ENCODE measurements at regions not wholly inside any gene's neighbourhood (a gene's known extent, or its start where the extent isn't known, plus 50 kb on each side); places are given as distances from the start of the nearest gene placed in this dataset.

DNA sequence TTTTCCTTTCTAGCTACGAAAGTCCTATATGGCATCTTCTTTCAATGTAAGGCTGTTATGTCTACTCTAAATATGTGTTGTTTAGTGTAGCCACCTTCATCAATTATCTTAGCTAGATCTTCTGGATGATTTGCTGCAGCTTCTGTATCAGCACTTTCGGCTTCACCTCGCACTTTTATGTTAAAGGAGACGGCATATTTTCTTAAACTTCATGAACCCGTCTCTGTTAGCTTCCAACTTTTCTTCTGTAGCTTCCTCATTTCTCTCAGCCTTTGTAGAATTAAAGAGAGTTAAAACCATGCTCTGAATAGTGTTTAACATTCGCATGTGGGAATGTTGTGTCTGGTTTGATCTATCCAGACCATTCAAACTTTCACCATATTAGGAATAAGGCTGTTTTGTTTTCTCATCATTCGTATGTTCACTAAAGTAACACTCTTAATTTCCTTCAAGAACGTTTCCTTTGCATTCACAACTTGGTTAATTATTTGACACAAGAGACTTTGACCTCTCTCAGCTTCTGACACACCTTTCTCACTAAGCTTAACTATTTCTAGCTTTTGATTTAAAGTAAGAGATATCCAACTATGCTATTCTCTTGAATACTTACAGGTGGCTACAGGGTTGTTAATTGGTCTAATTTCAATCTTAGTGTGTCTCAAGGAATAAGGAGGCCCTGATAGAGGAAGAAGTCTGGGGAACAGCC, 476.8 kb downstream of the GABRG1 start:
- DNase-seq (ENCODE audit: low spot score in 2 of 2), result no peak
- Histone ChIP-seq H3K4me1 (no peaks in the 10 kb centered on the region), H3K9me3 (no peaks in the 10 kb centered on the region), H3K27me3 (no peaks in the 10 kb centered on the region), H3K4me3 (no peak overlapping the region), H3K27ac (no peak overlapping the region), H3K36me3 (no peaks in the 10 kb centered on the region)
- intact Hi-C loops (cut with DNase I), result no loop called here
- TF ChIP-seq CTCF (IDR thresholded peaks at IDR 0.05), result no peak

DNA sequence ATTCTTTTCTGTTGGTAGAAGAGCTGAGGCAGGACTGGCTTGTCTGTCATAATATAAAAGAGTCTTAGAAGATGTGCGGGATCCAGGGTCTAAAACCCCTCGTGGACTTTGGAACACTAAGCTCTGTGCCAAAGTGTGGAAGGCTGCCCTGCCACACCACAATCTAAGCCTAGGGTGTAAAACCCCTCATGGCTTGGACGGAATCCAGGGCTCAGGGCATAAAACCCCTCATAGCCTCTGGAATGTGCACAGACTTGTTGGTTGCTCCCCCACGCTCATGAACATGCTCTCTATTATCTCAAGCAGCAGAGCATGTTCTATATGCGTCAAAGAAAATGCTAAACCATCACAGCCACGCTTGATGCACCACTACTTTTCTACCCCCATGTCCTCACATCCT, 483.6 kb downstream of the GABRG1 start:
- H3K27ac ChIP-seq, result no peak overlapping the region
- TF ChIP-seq CTCF (IDR thresholded peaks at IDR 0.05), result no peak
- no peaks in the 10 kb centered on the region for H3K4me1 ChIP-seq
- H3K36me3 ChIP-seq, result no peaks in the 10 kb centered on the region
- H3K4me3 ChIP-seq, result no peak overlapping the region
- H3K9me3 ChIP-seq, result no peaks in the 10 kb centered on the region
- intact Hi-C loops (cut with DNase I), result no loop called here
- no peak for DNase-seq (ENCODE audit: low spot score in 2 of 2)
- H3K27me3 ChIP-seq, result no peaks in the 10 kb centered on the region

GRCh38 chr4:45638641-45639040, 485.2 kb downstream of the GABRG1 start:
- Histone ChIP-seq H3K27me3 (no peaks in the 10 kb centered on the region), H3K9me3 (no peaks in the 10 kb centered on the region), H3K4me1 (no peaks in the 10 kb centered on the region), H3K36me3 (no peaks in the 10 kb centered on the region), H3K4me3 (no peak overlapping the region), H3K27ac (no peak overlapping the region)
- TF ChIP-seq CTCF (IDR thresholded peaks at IDR 0.05), result no peak
- no peak for DNase-seq (ENCODE audit: low spot score in 2 of 2)
- intact Hi-C loops (cut with DNase I), result no loop called here

GRCh38 chr4:45636175-45636574, 487.7 kb downstream of the GABRG1 start:
- DNase-seq (ENCODE audit: low spot score in 2 of 2), result no peak
- Histone ChIP-seq H3K27ac (no peak overlapping the region), H3K36me3 (no peaks in the 10 kb centered on the region), H3K4me1 (no peaks in the 10 kb centered on the region), H3K9me3 (no peaks in the 10 kb centered on the region), H3K4me3 (no peak overlapping the region), H3K27me3 (no peaks in the 10 kb centered on the region)
- intact Hi-C loops (cut with DNase I), result no loop called here
- no peak for TF ChIP-seq CTCF (IDR thresholded peaks at IDR 0.05)

DNA sequence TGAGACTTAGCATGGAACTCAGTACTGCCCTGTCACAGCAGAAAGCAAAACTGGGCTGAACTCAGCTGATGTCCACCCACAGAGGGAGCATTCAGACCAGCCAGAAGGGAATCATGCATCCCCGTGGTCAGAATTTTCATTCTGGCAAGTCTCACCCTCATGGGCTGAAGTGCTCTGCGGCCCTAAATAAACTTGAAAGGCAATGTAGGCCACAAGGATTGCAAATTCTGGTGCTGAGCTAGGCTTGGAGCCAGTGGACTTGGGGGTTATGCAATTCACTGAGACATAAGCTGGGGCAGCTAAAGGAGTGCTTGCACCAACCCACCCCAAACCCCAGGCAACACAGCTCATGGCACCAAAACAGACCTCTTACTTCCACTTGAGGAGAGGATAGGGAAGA, 494.1 kb downstream of the GABRG1 start:
- Histone ChIP-seq H3K9me3 (no peaks in the 10 kb centered on the region), H3K27ac (no peak overlapping the region), H3K4me3 (no peak overlapping the region), H3K36me3 (no peaks in the 10 kb centered on the region), H3K27me3 (no peaks in the 10 kb centered on the region), H3K4me1 (no peaks in the 10 kb centered on the region)
- intact Hi-C loops (cut with DNase I), result no loop called here
- TF ChIP-seq CTCF (IDR thresholded peaks at IDR 0.05), result no peak
- DNase-seq (ENCODE audit: low spot score in 2 of 2), result no peak

- TF ChIP-seq CTCF (IDR thresholded peaks at IDR 0.05), result no peak
- Histone ChIP-seq H3K36me3 (no peaks in the 10 kb centered on the region), H3K4me3 (no peak overlapping the region), H3K27ac (no peak overlapping the region), H3K27me3 (no peaks in the 10 kb centered on the region), H3K9me3 (no peaks in the 10 kb centered on the region), H3K4me1 (no peaks in the 10 kb centered on the region)
- intact Hi-C loops (cut with DNase I), result no loop called here
- DNase-seq (ENCODE audit: low spot score in 2 of 2), result no peak
Measured at GRCh38 chr4:45621971-45622370, 501.9 kb downstream of the GABRG1 start.

Measured in ascending aorta (tissue), 2 donors.